Hepatocyte (in vitro differentiated cells): ENCODE measurements at regions not wholly inside any gene's neighbourhood (a gene's known extent, or its start where the extent isn't known, plus 50 kb on each side); places are given as distances from the start of the nearest gene placed in this dataset.

Experiments
- DNase-seq: peaks from one replicate; pipeline ENCODE4 v3.0.0-alpha.2; 2016; ENCODE audit warnings: low spot score
- H2AFZ ChIP-seq: fragments of 200-600 bp; sonication (generic); 2 replicates; pipeline ENCODE4 v1.6.0; 2016; ENCODE audit warnings: antibody characterized with exemption, mild to moderate bottlenecking
- H3K27ac ChIP-seq: fragments of 200-600 bp; sonication (generic); 2 replicates; pipeline ENCODE4 v1.5.1; 2016; ENCODE audit warnings: mild to moderate bottlenecking
- H3K27me3 ChIP-seq: fragments of 200-600 bp; sonication (generic); 2 replicates; pipeline ENCODE4 v1.6.1; 2016
- H3K36me3 ChIP-seq: fragments of 200-600 bp; sonication (generic); replicated peaks from 2 replicates; pipeline ENCODE4 v1.5.1; 2016; ENCODE audit warnings: low read depth; ENCODE audit not compliant: insufficient read depth
- H3K4me1 ChIP-seq: fragments of 200-600 bp; sonication (generic); 2 replicates; pipeline ENCODE4 v1.5.1; 2016; ENCODE audit warnings: mild to moderate bottlenecking, moderate library complexity; ENCODE audit not compliant: insufficient read depth
- H3K4me2 ChIP-seq: fragments of 200-600 bp; sonication (generic); 2 replicates; pipeline ENCODE4 v1.6.0; 2016
- H3K4me3 ChIP-seq: fragments of 200-600 bp; sonication (generic); 2 replicates; pipeline ENCODE4 v1.5.1; 2016; ENCODE audit warnings: mild to moderate bottlenecking
- H3K79me2 ChIP-seq: fragments of 200-600 bp; sonication (generic); 2 replicates; pipeline ENCODE4 v1.6.0; 2017; ENCODE audit warnings: mild to moderate bottlenecking
- H3K9me2 ChIP-seq: fragments of 200-600 bp; sonication (generic); replicated peaks from 2 replicates; pipeline ENCODE4 v1.6.0; 2017; ENCODE audit warnings: mild to moderate bottlenecking; ENCODE audit not compliant: insufficient read depth
- H3K9me3 ChIP-seq: fragments of 200-600 bp; sonication (generic); 2 replicates; pipeline ENCODE4 v1.5.1; 2016; ENCODE audit warnings: low read depth, mild to moderate bottlenecking
- H4K20me1 ChIP-seq: fragments of 200-600 bp; sonication (generic); 2 replicates; pipeline ENCODE4 v1.6.0; 2016; ENCODE audit warnings: mild to moderate bottlenecking; ENCODE audit not compliant: insufficient read depth, poor library complexity, severe bottlenecking
- CTCF ChIP-seq: fragments of 200-600 bp; sonication (generic); IDR thresholded peaks from 2 replicates; pipeline ENCODE4 v1.5.1; 2016; ENCODE audit warnings: antibody characterized with exemption, mild to moderate bottlenecking; ENCODE audit not compliant: poor library complexity
- EZH2 ChIP-seq: fragments of 200-600 bp; sonication (generic); IDR thresholded peaks from 2 replicates; pipeline ENCODE4 v1.6.1; 2016; ENCODE audit warnings: antibody characterized with exemption, mild to moderate bottlenecking, borderline replicate concordance
- EZH2phosphoT487 ChIP-seq: fragments of 200-600 bp; sonication (generic); IDR thresholded peaks from one replicate; pipeline ENCODE4 v1.6.1; 2018; ENCODE audit warnings: antibody characterized with exemption, mild to moderate bottlenecking, low read depth, moderate library complexity; ENCODE audit not compliant: unreplicated experiment, severe bottlenecking
- WGBS: methylation state at CpG from one replicate; pipeline ENCODE4 v1.1.6; 2016; ENCODE audit warnings: low lambda C conversion rate; ENCODE audit errors: missing lambda C conversion rate; 5-methylcytosine and 5-hydroxymethylcytosine counted together

GRCh38 chr9:126123927-126124326 is 202.7 kb upstream of the MVB12B start:
- Histone ChIP-seq H3K9me3 (no peaks in the 10 kb centered on the region), H3K4me2 (no peak overlapping the region), H3K27ac (no peak overlapping the region), H2AFZ (no peak overlapping the region), H3K79me2 (no peaks in the 10 kb centered on the region), H3K9me2 (no peaks in the 10 kb centered on the region), H3K27me3 (peaks cover 5% of the 10 kb centered on the region), H3K4me3 (no peak overlapping the region), H3K4me1 (peaks cover 9% of the 10 kb centered on the region), H4K20me1 (no peaks in the 10 kb centered on the region), H3K36me3 (no peaks in the 10 kb centered on the region)
- 53% methylated on average over 7 of the region's 7 CpGs for WGBS
- TF ChIP-seq EZH2 (no peak), EZH2phosphoT487 (no peak), CTCF (no peak)
- DNase-seq, result peak; percentile 4

- Histone ChIP-seq H3K4me1 (peaks cover 9% of the 10 kb centered on the region), H3K4me3 (no peak overlapping the region), H4K20me1 (no peaks in the 10 kb centered on the region), H3K27me3 (peaks cover 5% of the 10 kb centered on the region), H3K79me2 (no peaks in the 10 kb centered on the region), H3K9me3 (no peaks in the 10 kb centered on the region), H3K9me2 (no peaks in the 10 kb centered on the region), H3K4me2 (peak overlapping the region; percentile 34), H3K27ac (no peak overlapping the region), H3K36me3 (no peaks in the 10 kb centered on the region), H2AFZ (no peak overlapping the region)
- WGBS, result 54% methylated on average over 8 of the region's 8 CpGs
- TF ChIP-seq EZH2 (no peak), EZH2phosphoT487 (no peak), CTCF (no peak)
- peak; percentile 2 for DNase-seq
These were observed 201.5 kb upstream of the MVB12B start for GRCh38 chr9:126125177-126125576.

GRCh38 chr9:126125577-126125976 is 201.1 kb upstream of the MVB12B start:
- Histone ChIP-seq H3K79me2 (no peaks in the 10 kb centered on the region), H3K27ac (no peak overlapping the region), H4K20me1 (no peaks in the 10 kb centered on the region), H3K36me3 (no peaks in the 10 kb centered on the region), H3K9me2 (no peaks in the 10 kb centered on the region), H2AFZ (no peak overlapping the region), H3K4me2 (peak overlapping the region; percentile 34), H3K4me3 (no peak overlapping the region), H3K4me1 (peaks cover 9% of the 10 kb centered on the region), H3K27me3 (peaks cover 5% of the 10 kb centered on the region), H3K9me3 (no peaks in the 10 kb centered on the region)
- 74% methylated on average over 6 of the region's 6 CpGs for WGBS
- no peak for TF ChIP-seq CTCF
- TF ChIP-seq EZH2phosphoT487, result no peak
- no peak for TF ChIP-seq EZH2
- DNase-seq, result peak; percentile 8

- Histone ChIP-seq H2AFZ (no peak overlapping the region), H3K9me2 (no peaks in the 10 kb centered on the region), H3K27ac (no peak overlapping the region), H3K79me2 (no peaks in the 10 kb centered on the region), H3K4me3 (no peak overlapping the region), H3K27me3 (peaks cover 5% of the 10 kb centered on the region), H3K9me3 (no peaks in the 10 kb centered on the region), H3K4me1 (peaks cover 9% of the 10 kb centered on the region), H3K4me2 (no peak overlapping the region), H3K36me3 (no peaks in the 10 kb centered on the region), H4K20me1 (no peaks in the 10 kb centered on the region)
- DNase-seq, result no peak
- no peak for TF ChIP-seq EZH2
- TF ChIP-seq EZH2phosphoT487, result no peak
- TF ChIP-seq CTCF, result no peak
- 67% methylated on average over 4 of the region's 4 CpGs for WGBS
These were observed 200.6 kb upstream of the MVB12B start for GRCh38 chr9:126125992-126126409.
